Liver (tissue), 8 donors: ENCODE measurements at regions not wholly inside any gene's neighbourhood (a gene's known extent, or its start where the extent isn't known, plus 50 kb on each side); places are given as distances from the start of the nearest gene placed in this dataset.

Experiments used
- DNase-seq: peaks from one replicate; pipeline ENCODE4 v3.0.0-alpha.2; 2017; ENCODE audit warnings: low spot score
- H3K27ac ChIP-seq, 2 donors: one replicate each; pipeline ENCODE4 v1.7.0; 2013; ENCODE audit warnings: inconsistent platforms in 2 of 2, low read length in 2 of 2, control low read depth in 1 of 2, low read depth in 1 of 2, mild to moderate bottlenecking in 1 of 2
- H3K27me3 ChIP-seq, 4 donors: one replicate each; pipeline versions ENCODE4 v1.6.1 to v1.7.0; 2013; ENCODE audit warnings: low read length in 3 of 4, inconsistent platforms in 1 of 4, mild to moderate bottlenecking in 1 of 4, moderate library complexity in 1 of 4; ENCODE audit not compliant: control insufficient read depth in 4 of 4, insufficient read depth in 4 of 4
- H3K36me3 ChIP-seq, 4 donors: one replicate each; pipeline versions ENCODE4 v1.6.1 to v1.7.0; 2013; ENCODE audit warnings: low read length in 3 of 4, mild to moderate bottlenecking in 3 of 4, low read depth in 1 of 4, moderate library complexity in 1 of 4; ENCODE audit not compliant: control insufficient read depth in 4 of 4, insufficient read depth in 3 of 4
- H3K4me1 ChIP-seq, 4 donors: one replicate each; pipeline versions ENCODE4 v1.6.1 to v1.7.0; 2013; ENCODE audit warnings: low read length in 3 of 4, mild to moderate bottlenecking in 3 of 4, moderate library complexity in 1 of 4; ENCODE audit not compliant: control insufficient read depth in 4 of 4, insufficient read depth in 4 of 4
- H3K4me3 ChIP-seq, 3 donors: one replicate each; pipeline versions ENCODE4 v1.6.1 to v1.7.0; 2013; ENCODE audit warnings: low read length in 3 of 3, control low read depth in 1 of 3, low read depth in 1 of 3, mild to moderate bottlenecking in 1 of 3
- H3K9ac ChIP-seq, 2 donors: one replicate each; pipeline ENCODE4 v1.7.0; 2013; ENCODE audit warnings: low read length in 2 of 2, mild to moderate bottlenecking in 2 of 2, moderate library complexity in 2 of 2, control low read depth in 1 of 2, low read depth in 1 of 2
- H3K9me3 ChIP-seq, 4 donors: one replicate each; pipeline versions ENCODE4 v1.6.1 to v1.7.0; 2013; ENCODE audit warnings: low read length in 3 of 4; ENCODE audit not compliant: control insufficient read depth in 4 of 4
- ATF3 ChIP-seq: IDR thresholded peaks from 2 replicates; pipeline ENCODE4 v1.6.1; 2016; ENCODE audit warnings: antibody characterized with exemption
- CTCF ChIP-seq: fragments of 150-350 bp; IDR thresholded peaks from 2 replicates; pipeline ENCODE4 v1.5.1; 2017; ENCODE audit warnings: improper control_type of control experiment, low read depth, low read length; ENCODE audit not compliant: missing input control
- EGR1 ChIP-seq, 2 donors: IDR thresholded peaks; 2 replicates each; pipeline ENCODE4 v1.6.1; 2016 to 2018; ENCODE audit warnings: antibody characterized with exemption in 2 of 2, low read depth in 2 of 2
- FOXA1 ChIP-seq: IDR thresholded peaks from 2 replicates; pipeline ENCODE4 v1.6.1; 2016; ENCODE audit warnings: antibody characterized with exemption
- FOXA2 ChIP-seq: IDR thresholded peaks from 2 replicates; pipeline ENCODE4 v1.6.1; 2016; ENCODE audit warnings: antibody characterized with exemption
- GABPA ChIP-seq, 2 donors: IDR thresholded peaks in 1 of 2; conservative IDR thresholded peaks in 1 of 2; 2 replicates each; pipeline ENCODE4 v1.6.1; 2016; ENCODE audit warnings: antibody characterized with exemption in 2 of 2, mild to moderate bottlenecking in 1 of 2, moderate library complexity in 1 of 2
- HNF4A ChIP-seq, 2 donors: conservative IDR thresholded peaks; 2 replicates each; pipeline ENCODE4 v1.6.1; 2016; ENCODE audit warnings: antibody characterized with exemption in 2 of 2, mild to moderate bottlenecking in 2 of 2
- HNF4G ChIP-seq: IDR thresholded peaks from 2 replicates; pipeline ENCODE4 v1.6.1; 2016; ENCODE audit warnings: antibody characterized with exemption
- JUND ChIP-seq, 2 donors: IDR thresholded peaks; 2 replicates each; pipeline ENCODE4 v1.6.1; 2016; ENCODE audit warnings: antibody characterized with exemption in 2 of 2
- MAX ChIP-seq: IDR thresholded peaks from 2 replicates; pipeline ENCODE4 v1.6.1; 2016; ENCODE audit warnings: antibody characterized with exemption
- NR2F2 ChIP-seq: IDR thresholded peaks from 2 replicates; pipeline ENCODE4 v1.6.1; 2016; ENCODE audit warnings: antibody characterized with exemption
- RAD21 ChIP-seq, 2 donors: IDR thresholded peaks; 2 replicates each; pipeline ENCODE4 v1.6.1; 2016; ENCODE audit warnings: antibody characterized with exemption in 2 of 2, mild to moderate bottlenecking in 2 of 2
- REST ChIP-seq: IDR thresholded peaks from 2 replicates; pipeline ENCODE4 v1.6.1; 2016; ENCODE audit warnings: antibody characterized with exemption, mild to moderate bottlenecking
- RXRA ChIP-seq, 2 donors: IDR thresholded peaks; 2 replicates each; pipeline ENCODE4 v1.6.1; 2017 to 2018; ENCODE audit warnings: antibody characterized with exemption in 2 of 2, mild to moderate bottlenecking in 1 of 2
- SP1 ChIP-seq: IDR thresholded peaks from 2 replicates; pipeline ENCODE4 v1.6.1; 2018; ENCODE audit warnings: antibody characterized with exemption, mild to moderate bottlenecking
- TAF1 ChIP-seq: conservative IDR thresholded peaks from 2 replicates; pipeline ENCODE4 v1.6.1; 2016; ENCODE audit warnings: antibody characterized with exemption, mild to moderate bottlenecking
- YY1 ChIP-seq: IDR thresholded peaks from 2 replicates; pipeline ENCODE4 v1.6.1; 2016; ENCODE audit warnings: antibody characterized with exemption, mild to moderate bottlenecking
- ZBTB33 ChIP-seq: IDR thresholded peaks from 2 replicates; pipeline ENCODE4 v1.6.1; 2016; ENCODE audit warnings: antibody characterized with exemption
- WGBS: extraction: QIAGEN DNeasy Blood & Tissue Kit; methylation state at CpG from one replicate; pipeline ENCODE4 v1.1.7; 2013; 5-methylcytosine and 5-hydroxymethylcytosine counted together
- donor health status: healthy.
- donor health status: healthy.
- donor health status: healthy.
- donor health status: healthy.
- donor health status: healthy.

GRCh38 chr9:20040991-20041696, 252.3 kb upstream of the SLC24A2 start:
- TF ChIP-seq ATF3, result no peak
- no peak for TF ChIP-seq EGR1 (IDR thresholded peaks at IDR 0.05; ENCODE audit: low read depth in 2 of 2)
- TF ChIP-seq RAD21 (IDR thresholded peaks at IDR 0.05), result no peak
- TF ChIP-seq HNF4A (conservative IDR thresholded peaks at IDR 0.05), result no peak
- no peak for TF ChIP-seq TAF1
- TF ChIP-seq SP1, result no peak
- TF ChIP-seq JUND (IDR thresholded peaks at IDR 0.05), result no peak
- TF ChIP-seq MAX, result no peak
- no peak for TF ChIP-seq NR2F2
- no peak for TF ChIP-seq RXRA (IDR thresholded peaks at IDR 0.05)
- no peak for TF ChIP-seq YY1
- no peak for TF ChIP-seq FOXA2
- TF ChIP-seq FOXA1, result no peak
- H3K9me3 ChIP-seq, result no peaks in the 10 kb centered on the region
- H3K4me1 ChIP-seq, result no peaks in the 10 kb centered on the region
- no peak for DNase-seq
- WGBS, result 85% methylated on average over 14 of the region's 14 CpGs
- H3K9ac ChIP-seq, result no peak overlapping the region
- H3K27me3 ChIP-seq, result no peaks in the 10 kb centered on the region
- H3K27ac ChIP-seq, result no peak overlapping the region
- H3K4me3 ChIP-seq, result no peak overlapping the region
- no peaks in the 10 kb centered on the region for H3K36me3 ChIP-seq

GRCh38 chr9:20037699-20038098, 248.9 kb upstream of the SLC24A2 start:
- no peak for DNase-seq
- 72% methylated on average over 1 of the region's 1 CpG for WGBS
- H3K4me1 ChIP-seq, result no peaks in the 10 kb centered on the region
- H3K27me3 ChIP-seq, result no peaks in the 10 kb centered on the region
- no peaks in the 10 kb centered on the region for H3K36me3 ChIP-seq
- TF ChIP-seq MAX, result no peak
- no peak for TF ChIP-seq SP1
- TF ChIP-seq GABPA (IDR thresholded peaks at IDR 0.05 in 1 of 2, conservative IDR thresholded peaks at IDR 0.05 in 1 of 2), result no peak
- no peak for TF ChIP-seq ATF3
- TF ChIP-seq EGR1 (IDR thresholded peaks at IDR 0.05; ENCODE audit: low read depth in 2 of 2), result no peak
- no peak for TF ChIP-seq YY1
- no peak for TF ChIP-seq REST
- TF ChIP-seq RXRA (IDR thresholded peaks at IDR 0.05), result no peak
- no peak for TF ChIP-seq NR2F2
- TF ChIP-seq ZBTB33, result no peak
- no peak for TF ChIP-seq CTCF
- TF ChIP-seq JUND (IDR thresholded peaks at IDR 0.05), result no peak
- no peak for TF ChIP-seq TAF1
- no peak for TF ChIP-seq HNF4G
- H3K4me3 ChIP-seq, result no peak overlapping the region
- H3K9ac ChIP-seq, result no peak overlapping the region
- H3K27ac ChIP-seq, result no peak overlapping the region
- no peaks in the 10 kb centered on the region for H3K9me3 ChIP-seq
